ENCODE measurements at regions not wholly inside any gene's neighbourhood (a gene's known extent, or its start where the extent isn't known, plus 50 kb on each side); places are given as distances from the start of the nearest gene placed in this dataset.

GRCh38 chr5:19369561-19369960 is 618.4 kb downstream of the CDH18 start:
- H3K23ac ChIP-seq (ENCODE audit: insufficient read length, low read depth, low read length): no peak overlapping the region
- H3K9me3 ChIP-seq (ENCODE audit: control insufficient read depth, low read depth, low read length): no peaks in the 10 kb centered on the region
- no peaks in the 10 kb centered on the region for H3K27me3 ChIP-seq (ENCODE audit: insufficient read depth, low read length)
- H3K36me3 Mint-ChIP-seq (ENCODE audit: insufficient read depth in 1 of 3, low read depth in 3 of 3): no peaks in the 10 kb centered on the region
- no peak overlapping the region for H3K14ac ChIP-seq (ENCODE audit: insufficient read depth, low read length)
- no peak overlapping the region for H2AK5ac ChIP-seq (ENCODE audit: insufficient read length, low read length)
- no peaks in the 10 kb centered on the region for H3K79me1 ChIP-seq (ENCODE audit: insufficient read depth, low read depth, low read length, poor library complexity, severe bottlenecking)
- H2BK12ac ChIP-seq (ENCODE audit: insufficient read length, low read depth, low read length): no peak overlapping the region
- no peak overlapping the region for H3K9ac ChIP-seq (ENCODE audit: extremely low read depth, insufficient read length, low read length)
- no peak overlapping the region for H4K8ac ChIP-seq (replicated peaks; ENCODE audit: insufficient read length, low read depth, low read length)
- H4K91ac ChIP-seq (ENCODE audit: insufficient read length, low read depth, low read length): no peak overlapping the region
- H2BK20ac ChIP-seq (ENCODE audit: low read depth, low read length, poor library complexity, severe bottlenecking): no peak overlapping the region
- peaks cover 5 to 7% of the 10 kb centered on the region in 2 experiments for H3K4me1 Mint-ChIP-seq
- DNase-seq: no peak
- no peak overlapping the region for H2BK15ac ChIP-seq (ENCODE audit: low read depth, low read length)
- H3K4me2 ChIP-seq (ENCODE audit: insufficient read depth, insufficient read length, low read length): no peak overlapping the region
- H3K27ac ChIP-seq (ENCODE audit: insufficient read length, low read depth, low read length): no peak overlapping the region
- no peak overlapping the region for H3K56ac ChIP-seq (ENCODE audit: insufficient read length, low read depth, low read length)
- H3K27me3 Mint-ChIP-seq (ENCODE audit: low read depth): peaks cover 5% of the 10 kb centered on the region
- no peak overlapping the region for H3K4me3 Mint-ChIP-seq
- TF ChIP-seq, protein P1, sequence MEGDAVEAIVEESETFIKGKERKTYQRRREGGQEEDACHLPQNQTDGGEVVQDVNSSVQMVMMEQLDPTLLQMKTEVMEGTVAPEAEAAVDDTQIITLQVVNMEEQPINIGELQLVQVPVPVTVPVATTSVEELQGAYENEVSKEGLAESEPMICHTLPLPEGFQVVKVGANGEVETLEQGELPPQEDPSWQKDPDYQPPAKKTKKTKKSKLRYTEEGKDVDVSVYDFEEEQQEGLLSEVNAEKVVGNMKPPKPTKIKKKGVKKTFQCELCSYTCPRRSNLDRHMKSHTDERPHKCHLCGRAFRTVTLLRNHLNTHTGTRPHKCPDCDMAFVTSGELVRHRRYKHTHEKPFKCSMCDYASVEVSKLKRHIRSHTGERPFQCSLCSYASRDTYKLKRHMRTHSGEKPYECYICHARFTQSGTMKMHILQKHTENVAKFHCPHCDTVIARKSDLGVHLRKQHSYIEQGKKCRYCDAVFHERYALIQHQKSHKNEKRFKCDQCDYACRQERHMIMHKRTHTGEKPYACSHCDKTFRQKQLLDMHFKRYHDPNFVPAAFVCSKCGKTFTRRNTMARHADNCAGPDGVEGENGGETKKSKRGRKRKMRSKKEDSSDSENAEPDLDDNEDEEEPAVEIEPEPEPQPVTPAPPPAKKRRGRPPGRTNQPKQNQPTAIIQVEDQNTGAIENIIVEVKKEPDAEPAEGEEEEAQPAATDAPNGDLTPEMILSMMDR (conservative IDR thresholded peaks at IDR 0.05): no peak
- H3K18ac ChIP-seq (ENCODE audit: insufficient read length, low read depth, low read length): no peak overlapping the region
- H3K9me3 Mint-ChIP-seq: no peaks in the 10 kb centered on the region
- H3K79me2 ChIP-seq (ENCODE audit: insufficient read depth, low read length): no peaks in the 10 kb centered on the region
- WGBS (ENCODE audit: extremely low coverage, insufficient read length, low lambda C conversion rate): no CpG with 5 or more reads among the region's 4 CpGs
- H3T11ph ChIP-seq (ENCODE audit: low read length): no peak overlapping the region
- no peak overlapping the region for H4K5ac ChIP-seq (ENCODE audit: insufficient read length, low read depth, low read length)
- H2BK120ac ChIP-seq (ENCODE audit: low read depth, low read length, poor library complexity, severe bottlenecking): no peak overlapping the region
- no peaks in the 10 kb centered on the region for H3K4me1 ChIP-seq (ENCODE audit: insufficient read depth, low read length)
- H3K23me2 ChIP-seq (ENCODE audit: insufficient read length, low read depth, low read length, poor library complexity, severe bottlenecking): no peaks in the 10 kb centered on the region
- H2AFZ ChIP-seq (ENCODE audit: low read length): no peak overlapping the region
- no peak overlapping the region for H3K27ac Mint-ChIP-seq
- no peak overlapping the region for H2BK5ac ChIP-seq (ENCODE audit: insufficient read length, low read length)
- no peaks in the 10 kb centered on the region for H4K20me1 ChIP-seq (ENCODE audit: control insufficient read depth, insufficient read depth, insufficient read length)
- H3K4ac ChIP-seq (ENCODE audit: low read depth, low read length): no peak overlapping the region

All from H9 (cell line).